ENCODE measurements at regions not wholly inside any gene's neighbourhood (a gene's known extent, or its start where the extent isn't known, plus 50 kb on each side); places are given as distances from the start of the nearest gene placed in this dataset.

GRCh38 chr7:32161708-32162107, 91.5 kb upstream of the PDE1C start:
- Mint-ChIP-seq H3K27me3 (ENCODE audit: unreplicated experiment) (no peaks in the 10 kb centered on the region), H3K4me3 (ENCODE audit: low read depth, unreplicated experiment) (no peak overlapping the region), H3K9me3 (ENCODE audit: low read depth, unreplicated experiment) (no peaks in the 10 kb centered on the region), H3K4me1 (ENCODE audit: low read depth, unreplicated experiment) (peaks cover 47% of the 10 kb centered on the region), H3K27ac (ENCODE audit: unreplicated experiment) (no peak overlapping the region), H3K36me3 (ENCODE audit: insufficient read depth, unreplicated experiment) (no peaks in the 10 kb centered on the region)
- TF ChIP-seq CTCF (IDR thresholded peaks at IDR 0.05; ENCODE audit: unreplicated experiment): no peak
- no TSS peak for BruUV-seq (replicated peaks)
- CTCF ChIA-PET: interaction anchor here (1.6 kb wide), 1 partner anchor 19 kb away, joined by 4 read pairs; no protein-coding TSS in a partner anchor
- intact Hi-C loops (cut with micrococcal nuclease; ENCODE audit: unreplicated experiment): loop anchor here (5.0 kb wide), 1 partner anchor 224 kb away; no protein-coding TSS in a partner anchor
- no peak for DNase-seq

- no peaks in the 10 kb centered on the region for H3K36me3 Mint-ChIP-seq (ENCODE audit: insufficient read depth, unreplicated experiment)
- intact Hi-C loops (cut with micrococcal nuclease; ENCODE audit: unreplicated experiment): no loop called here
- TF ChIP-seq CTCF (IDR thresholded peaks at IDR 0.05; ENCODE audit: unreplicated experiment): no peak
- H3K9me3 Mint-ChIP-seq (ENCODE audit: low read depth, unreplicated experiment): no peaks in the 10 kb centered on the region
- no peak overlapping the region for H3K4me3 Mint-ChIP-seq (ENCODE audit: low read depth, unreplicated experiment)
- no peak overlapping the region for H3K27ac Mint-ChIP-seq (ENCODE audit: unreplicated experiment)
- no peak for DNase-seq
- no peaks in the 10 kb centered on the region for H3K27me3 Mint-ChIP-seq (ENCODE audit: unreplicated experiment)
- CTCF ChIA-PET: interaction anchor here (0.7 kb wide), 1 partner anchor 344 kb away, joined by 3 read pairs; no protein-coding TSS in a partner anchor
- BruUV-seq (replicated peaks): no TSS peak
- peaks cover 46% of the 10 kb centered on the region for H3K4me1 Mint-ChIP-seq (ENCODE audit: low read depth, unreplicated experiment)
Measured at GRCh38 chr7:32158751-32159745, 88.8 kb upstream of the PDE1C start.

- no peaks in the 10 kb centered on the region for H3K27me3 Mint-ChIP-seq (ENCODE audit: unreplicated experiment)
Measured at GRCh38 chr7:32158076-32158475, 87.9 kb upstream of the PDE1C start.

GRCh38 chr7:32155712-32156111, 85.5 kb upstream of the PDE1C start:
- Mint-ChIP-seq H3K9me3 (ENCODE audit: low read depth, unreplicated experiment) (no peaks in the 10 kb centered on the region), H3K4me3 (ENCODE audit: low read depth, unreplicated experiment) (no peak overlapping the region), H3K4me1 (ENCODE audit: low read depth, unreplicated experiment) (peaks cover 26% of the 10 kb centered on the region), H3K27me3 (ENCODE audit: unreplicated experiment) (no peaks in the 10 kb centered on the region), H3K36me3 (ENCODE audit: insufficient read depth, unreplicated experiment) (no peaks in the 10 kb centered on the region), H3K27ac (ENCODE audit: unreplicated experiment) (no peak overlapping the region)
- no peak for DNase-seq
- TF ChIP-seq CTCF (IDR thresholded peaks at IDR 0.05; ENCODE audit: unreplicated experiment): no peak
- no TSS peak for BruUV-seq (replicated peaks)
- intact Hi-C loops (cut with micrococcal nuclease; ENCODE audit: unreplicated experiment): no loop called here
- CTCF ChIA-PET: interaction anchor here (0.7 to 1.5 kb wide), 2 partner anchors 9 to 262 kb away, joined by 3 read pairs; no protein-coding TSS in a partner anchor

More at GRCh38 chr7:32158076-32158475, 87.9 kb upstream of the PDE1C start:
- no peak for DNase-seq
- Mint-ChIP-seq H3K36me3 (ENCODE audit: insufficient read depth, unreplicated experiment) (no peaks in the 10 kb centered on the region), H3K4me1 (ENCODE audit: low read depth, unreplicated experiment) (peaks cover 37% of the 10 kb centered on the region), H3K27ac (ENCODE audit: unreplicated experiment) (no peak overlapping the region), H3K9me3 (ENCODE audit: low read depth, unreplicated experiment) (no peaks in the 10 kb centered on the region), H3K4me3 (ENCODE audit: low read depth, unreplicated experiment) (no peak overlapping the region)
- intact Hi-C loops (cut with micrococcal nuclease; ENCODE audit: unreplicated experiment): no loop called here
- no TSS peak for BruUV-seq (replicated peaks)
- CTCF ChIA-PET: interaction anchor here (1.0 kb wide), 1 partner anchor 8 kb away, joined by 3 read pairs; no protein-coding TSS in a partner anchor
- no peak for TF ChIP-seq CTCF (IDR thresholded peaks at IDR 0.05; ENCODE audit: unreplicated experiment)
